Endodermal cell (in vitro differentiated cells): ENCODE measurements at regions not wholly inside any gene's neighbourhood (a gene's known extent, or its start where the extent isn't known, plus 50 kb on each side); places are given as distances from the start of the nearest gene placed in this dataset.

Experiments used
- DNase-seq: peaks from one replicate; pipeline ENCODE4 v3.0.0-alpha.2; 2017
- H3K27ac ChIP-seq: 2 replicates; pipeline ENCODE4 v1.5.1; 2013; ENCODE audit warnings: mild to moderate bottlenecking, low read depth, low read length, moderate library complexity
- H3K27me3 ChIP-seq: 2 replicates; pipeline ENCODE4 v1.6.1; 2013; ENCODE audit warnings: mild to moderate bottlenecking, low read length, moderate library complexity; ENCODE audit not compliant: insufficient read depth, control insufficient read depth, poor library complexity, severe bottlenecking
- H3K36me3 ChIP-seq: 2 replicates; pipeline ENCODE4 v1.7.0; 2013; ENCODE audit warnings: mild to moderate bottlenecking, low read length, moderate library complexity; ENCODE audit not compliant: control insufficient read depth, insufficient read depth
- H3K4me1 ChIP-seq: one replicate; pipeline ENCODE4 v1.7.0; 2013; ENCODE audit warnings: low read length; ENCODE audit not compliant: control insufficient read depth, insufficient read depth
- H3K4me3 ChIP-seq: 2 replicates; pipeline ENCODE4 v1.5.1; 2013; ENCODE audit warnings: mild to moderate bottlenecking, low read length, moderate library complexity
- H3K9ac ChIP-seq: 2 replicates; pipeline ENCODE4 v1.6.1; 2013; ENCODE audit warnings: mild to moderate bottlenecking, low read length, moderate library complexity; ENCODE audit not compliant: poor library complexity, severe bottlenecking; ENCODE audit errors: extremely low read depth
- H3K9me3 ChIP-seq: 2 replicates; pipeline ENCODE4 v1.6.1; 2013; ENCODE audit warnings: mild to moderate bottlenecking, low read length, moderate library complexity; ENCODE audit not compliant: control insufficient read depth
- H3K27ac Mint-ChIP-seq: 2 replicates; pipeline ENCODE4 v1.8.0; 2020; ENCODE audit warnings: mixed read lengths
- H3K27me3 Mint-ChIP-seq: 2 replicates; pipeline ENCODE4 v1.8.0; 2021; ENCODE audit warnings: mild to moderate bottlenecking, mixed read lengths; ENCODE audit not compliant: insufficient read depth
- H3K36me3 Mint-ChIP-seq: 2 replicates; pipeline ENCODE4 v1.8.0; 2020; ENCODE audit warnings: low read depth, mixed read lengths
- H3K4me1 Mint-ChIP-seq: 2 replicates; pipeline ENCODE4 v1.8.0; 2020; ENCODE audit warnings: mixed read lengths
- H3K4me3 Mint-ChIP-seq: 2 replicates; pipeline ENCODE4 v1.8.0; 2020; ENCODE audit warnings: mild to moderate bottlenecking, moderate library complexity, mixed read lengths
- H3K9me3 Mint-ChIP-seq: 2 replicates; pipeline ENCODE4 v1.8.0; 2020; ENCODE audit warnings: mild to moderate bottlenecking, mixed read lengths
- WGBS, 2 experiments: methylation state at CpG; one replicate each; pipeline versions ENCODE4 v1.1.5 to v1.1.7; 2013; ENCODE audit warnings: missing lambda C conversion rate in 2 of 2, mixed read lengths in 1 of 2; ENCODE audit not compliant: insufficient coverage in 1 of 2, insufficient read length in 1 of 2; 5-methylcytosine and 5-hydroxymethylcytosine counted together
- TF ChIP-seq, protein P1 (sequence below): fragments of 200-600 bp; sonication (generic); conservative IDR thresholded peaks from 2 replicates; pipeline ENCODE4 v1.5.0; 2021; ENCODE audit warnings: antibody characterized with exemption, mild to moderate bottlenecking

DNA sequence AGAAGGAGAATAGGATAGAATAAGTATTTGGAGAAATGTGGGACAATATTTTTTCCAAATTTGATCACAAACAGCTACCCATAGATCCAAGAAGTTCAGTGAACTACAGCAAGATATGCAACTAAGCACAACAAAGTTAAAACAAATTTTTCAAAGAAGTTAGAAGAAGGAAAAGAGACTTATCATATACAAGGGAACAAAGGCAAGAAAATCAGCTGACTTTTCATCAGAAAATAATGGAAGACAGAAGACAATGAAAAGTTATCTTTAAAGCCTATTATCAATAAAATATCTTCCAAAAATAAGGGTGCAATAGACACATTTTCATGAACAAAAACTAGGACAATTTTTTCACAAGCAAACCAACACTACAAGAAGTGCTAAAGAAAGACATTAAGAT, 202.8 kb upstream of the FN1 start:
- no peak overlapping the region for H3K4me3 Mint-ChIP-seq
- TF ChIP-seq, protein P1, sequence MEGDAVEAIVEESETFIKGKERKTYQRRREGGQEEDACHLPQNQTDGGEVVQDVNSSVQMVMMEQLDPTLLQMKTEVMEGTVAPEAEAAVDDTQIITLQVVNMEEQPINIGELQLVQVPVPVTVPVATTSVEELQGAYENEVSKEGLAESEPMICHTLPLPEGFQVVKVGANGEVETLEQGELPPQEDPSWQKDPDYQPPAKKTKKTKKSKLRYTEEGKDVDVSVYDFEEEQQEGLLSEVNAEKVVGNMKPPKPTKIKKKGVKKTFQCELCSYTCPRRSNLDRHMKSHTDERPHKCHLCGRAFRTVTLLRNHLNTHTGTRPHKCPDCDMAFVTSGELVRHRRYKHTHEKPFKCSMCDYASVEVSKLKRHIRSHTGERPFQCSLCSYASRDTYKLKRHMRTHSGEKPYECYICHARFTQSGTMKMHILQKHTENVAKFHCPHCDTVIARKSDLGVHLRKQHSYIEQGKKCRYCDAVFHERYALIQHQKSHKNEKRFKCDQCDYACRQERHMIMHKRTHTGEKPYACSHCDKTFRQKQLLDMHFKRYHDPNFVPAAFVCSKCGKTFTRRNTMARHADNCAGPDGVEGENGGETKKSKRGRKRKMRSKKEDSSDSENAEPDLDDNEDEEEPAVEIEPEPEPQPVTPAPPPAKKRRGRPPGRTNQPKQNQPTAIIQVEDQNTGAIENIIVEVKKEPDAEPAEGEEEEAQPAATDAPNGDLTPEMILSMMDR, result no peak
- Histone ChIP-seq H3K9ac (no peak overlapping the region), H3K36me3 (no peaks in the 10 kb centered on the region), H3K9me3 (peaks cover 36% of the 10 kb centered on the region), H3K4me1 (no peaks in the 10 kb centered on the region), H3K27ac (no peak overlapping the region), H3K27me3 (no peaks in the 10 kb centered on the region), H3K4me3 (no peak overlapping the region)
- H3K27ac Mint-ChIP-seq, result no peak overlapping the region
- no peak for DNase-seq
- H3K4me1 Mint-ChIP-seq, result peaks cover 10% of the 10 kb centered on the region
- no peaks in the 10 kb centered on the region for H3K27me3 Mint-ChIP-seq
- H3K36me3 Mint-ChIP-seq, result peaks cover 24% of the 10 kb centered on the region
- H3K9me3 Mint-ChIP-seq, result peaks cover 30% of the 10 kb centered on the region

DNA sequence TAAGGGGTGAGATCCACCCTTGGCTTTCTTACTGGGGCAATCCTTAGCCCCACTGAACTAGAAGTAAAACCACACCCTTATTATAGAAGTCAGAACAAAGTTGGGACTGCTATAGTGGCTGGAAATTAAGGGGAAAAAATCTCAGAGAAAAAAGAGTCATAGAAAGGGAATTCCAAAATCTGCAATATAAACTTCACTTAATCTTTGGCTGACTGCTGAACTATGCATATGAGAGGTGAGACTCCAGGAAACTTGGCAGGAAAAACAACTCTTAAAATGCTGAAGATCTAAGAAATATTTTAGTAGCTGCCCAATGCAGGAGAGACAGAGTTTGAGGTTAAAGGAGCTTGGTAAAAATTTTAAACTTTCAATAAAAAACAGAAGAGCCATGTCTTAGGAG, 201.8 kb upstream of the FN1 start:
- H3K4me1 ChIP-seq, result no peaks in the 10 kb centered on the region
- DNase-seq, result no peak
- peaks cover 40% of the 10 kb centered on the region for H3K9me3 Mint-ChIP-seq

DNA sequence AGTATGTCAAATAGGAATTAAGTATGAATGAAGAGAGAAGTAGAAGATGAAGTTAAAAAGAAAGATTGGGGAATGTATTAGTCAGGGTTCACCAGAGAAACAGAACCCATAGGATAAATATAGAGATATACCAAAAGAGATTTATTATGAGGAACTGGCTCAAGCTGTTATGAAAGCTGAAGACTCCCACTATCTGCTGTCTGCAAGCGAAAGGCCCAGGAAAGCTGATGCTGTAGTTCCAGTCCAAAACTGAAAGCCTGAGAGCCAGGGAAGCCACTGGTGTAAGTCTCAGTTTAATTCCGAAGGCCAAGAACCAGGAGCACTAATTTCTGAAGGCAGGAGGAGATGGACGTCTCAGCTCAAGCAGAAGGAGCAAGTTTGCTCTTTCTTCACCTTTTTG, 200.9 kb upstream of the FN1 start:
- no peaks in the 10 kb centered on the region for H3K36me3 ChIP-seq
- H3K4me1 ChIP-seq, result no peaks in the 10 kb centered on the region
- H3K9me3 ChIP-seq, result peaks cover 52% of the 10 kb centered on the region
- TF ChIP-seq, protein P1, result no peak
- no peak overlapping the region for H3K27ac Mint-ChIP-seq
- no peak for DNase-seq
- H3K9me3 Mint-ChIP-seq, result peaks cover 48% of the 10 kb centered on the region
- WGBS, 2 experiments, result 88 to 92% methylated on average over 3 of the region's 3 CpGs
- H3K4me3 Mint-ChIP-seq, result no peak overlapping the region
- H3K27me3 ChIP-seq, result no peaks in the 10 kb centered on the region
- peaks cover 41% of the 10 kb centered on the region for H3K36me3 Mint-ChIP-seq
- H3K27ac ChIP-seq, result no peak overlapping the region
- H3K27me3 Mint-ChIP-seq, result no peaks in the 10 kb centered on the region
- H3K4me1 Mint-ChIP-seq, result peaks cover 10% of the 10 kb centered on the region
- H3K4me3 ChIP-seq, result no peak overlapping the region
- no peak overlapping the region for H3K9ac ChIP-seq

More for the DNA sequence above, 201.8 kb upstream of the FN1 start:
- Mint-ChIP-seq H3K4me3 (no peak overlapping the region), H3K4me1 (peaks cover 10% of the 10 kb centered on the region), H3K36me3 (peaks cover 33% of the 10 kb centered on the region), H3K27me3 (no peaks in the 10 kb centered on the region), H3K27ac (no peak overlapping the region)
- no peak overlapping the region for H3K27ac ChIP-seq
- no peak overlapping the region for H3K4me3 ChIP-seq
- TF ChIP-seq, protein P1, result no peak
- H3K36me3 ChIP-seq, result no peaks in the 10 kb centered on the region
- H3K27me3 ChIP-seq, result no peaks in the 10 kb centered on the region
- peaks cover 46% of the 10 kb centered on the region for H3K9me3 ChIP-seq
- H3K9ac ChIP-seq, result no peak overlapping the region
